T47D (cell line): ENCODE measurements at regions not wholly inside any gene's neighbourhood (a gene's known extent, or its start where the extent isn't known, plus 50 kb on each side); places are given as distances from the start of the nearest gene placed in this dataset.

Source experiments
- DNase-seq, 2 experiments: peaks; one replicate each; pipeline versions ENCODE4 v3.0.0 to v3.0.0-alpha.2; 2011 to 2012; ENCODE audit warnings: low read depth in 1 of 2, low spot score in 1 of 2
- JUND ChIP-seq: IDR thresholded peaks from 2 replicates; pipeline ENCODE4 v1.6.1; 2012; ENCODE audit warnings: low read depth
- in situ Hi-C: cut with HindIII; loops from 2 replicates; pipeline ENCODE4 v1.10.0; 2016; ENCODE audit warnings: low sequenced_read_pairs, low pct_unique_long_range_greater_than_20kb

DNA sequence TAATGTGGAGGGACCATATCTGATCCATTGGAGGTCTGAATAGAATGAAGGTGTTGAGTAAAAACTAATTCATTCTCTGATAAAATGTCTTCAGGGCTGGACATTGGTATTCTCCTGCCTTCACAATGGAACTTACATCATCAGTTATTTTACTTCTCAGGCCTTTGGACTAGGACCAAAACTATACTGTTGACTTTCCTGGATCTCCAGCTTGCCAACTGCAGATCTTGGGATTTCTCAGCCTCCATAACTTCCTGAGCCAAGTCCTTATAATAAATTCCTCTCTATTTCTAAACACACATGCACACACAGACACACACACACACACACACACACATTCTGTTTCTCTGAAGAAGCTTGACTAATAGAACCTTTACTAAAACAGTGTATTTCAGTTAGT, 1858.6 kb upstream of the ADGRL3 start:
- in situ Hi-C loops = no loop called here

DNA sequence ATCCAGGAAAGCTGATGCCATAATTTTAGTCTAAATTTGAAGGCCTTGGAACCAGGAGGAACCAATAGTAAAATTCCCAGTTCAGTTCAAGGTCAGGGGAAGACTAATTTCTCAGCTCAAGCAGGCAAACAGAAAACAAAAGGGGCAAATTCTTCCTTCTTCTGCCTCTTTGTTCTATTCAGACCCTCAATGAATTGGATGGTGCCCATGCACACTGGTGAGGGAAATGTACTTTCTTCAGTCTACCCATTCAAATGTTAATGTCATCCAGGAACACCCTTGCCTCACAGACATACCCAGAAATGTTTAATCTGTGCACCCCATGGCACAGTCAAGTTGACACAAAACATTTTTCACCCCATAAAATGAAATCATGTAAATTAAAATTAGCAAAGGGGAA, 1851.2 kb upstream of the ADGRL3 start:
- DNase-seq = no peak
- no peak for TF ChIP-seq JUND
- in situ Hi-C loops = no loop called here

More for the DNA sequence above, 1858.6 kb upstream of the ADGRL3 start:
- DNase-seq = peak in 1 of 2 experiments; percentile 54
- TF ChIP-seq JUND = no peak

- TF ChIP-seq JUND = no peak
- in situ Hi-C loops = no loop called here
- DNase-seq = no peak
Measured at GRCh38 chr4:59369229-59369628, 1830.9 kb upstream of the ADGRL3 start.

- in situ Hi-C loops = no loop called here
- no peak for TF ChIP-seq JUND
- no peak for DNase-seq
Measured at GRCh38 chr4:59374416-59374815, 1825.7 kb upstream of the ADGRL3 start.

GRCh38 chr4:59380841-59381366, 1819.2 kb upstream of the ADGRL3 start:
- TF ChIP-seq JUND = peak; percentile 91
- in situ Hi-C loops = no loop called here
- DNase-seq = peak in 1 of 2 experiments; percentile 86

GRCh38 chr4:59381591-59381990, 1818.5 kb upstream of the ADGRL3 start:
- no peak for DNase-seq
- TF ChIP-seq JUND = no peak
- in situ Hi-C loops = no loop called here

- TF ChIP-seq JUND = no peak
- in situ Hi-C loops = no loop called here
- peak; percentile 1 to 29 for DNase-seq
Measured at GRCh38 chr4:59387759-59388758, 1812.1 kb upstream of the ADGRL3 start.

DNA sequence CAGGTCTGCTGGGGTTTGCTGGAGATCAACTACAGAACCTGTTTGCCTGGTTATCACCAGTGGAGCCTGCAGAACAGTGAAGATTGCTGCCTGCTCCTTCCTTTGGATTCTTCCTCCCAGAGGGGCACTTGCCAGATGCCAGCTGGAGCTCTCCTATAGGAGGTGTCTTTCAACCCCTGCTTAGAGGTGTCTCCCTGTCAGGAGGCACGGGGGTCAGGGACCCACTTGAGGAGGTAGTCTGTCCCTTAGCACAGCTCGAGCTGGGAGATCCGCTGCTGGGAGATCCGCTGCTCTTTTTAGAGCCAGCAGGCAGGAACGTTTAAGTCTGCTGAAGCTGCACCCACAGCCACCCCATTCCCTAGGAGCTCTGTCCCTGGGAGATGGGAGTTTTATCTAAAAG, 1806.3 kb upstream of the ADGRL3 start:
- peak in 1 of 2 experiments; percentile 20 for DNase-seq
- TF ChIP-seq JUND = no peak
- in situ Hi-C loops = no loop called here

- DNase-seq = no peak
- no peak for TF ChIP-seq JUND
- in situ Hi-C loops = no loop called here
Measured at GRCh38 chr4:59400334-59400733, 1799.8 kb upstream of the ADGRL3 start.

DNA sequence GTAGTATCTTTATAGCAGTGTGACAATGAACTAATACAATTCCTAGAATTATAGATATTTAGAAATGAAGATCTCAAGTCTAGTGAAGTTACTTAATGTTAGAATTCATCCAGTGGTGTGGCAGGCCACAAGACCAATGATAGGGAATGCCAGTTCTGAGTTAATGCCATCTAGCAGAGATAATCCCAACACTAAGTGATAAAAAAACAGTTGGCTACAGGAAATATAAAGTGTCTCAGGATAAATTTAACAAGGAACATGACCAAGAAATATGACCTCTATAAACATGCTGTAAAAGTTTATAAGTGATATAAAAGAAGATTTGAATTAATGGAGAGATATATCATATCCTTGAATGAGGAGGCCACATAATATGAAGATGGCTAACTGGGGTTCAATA, 1790.5 kb upstream of the ADGRL3 start:
- in situ Hi-C loops = no loop called here
- no peak for DNase-seq
- no peak for TF ChIP-seq JUND

DNA sequence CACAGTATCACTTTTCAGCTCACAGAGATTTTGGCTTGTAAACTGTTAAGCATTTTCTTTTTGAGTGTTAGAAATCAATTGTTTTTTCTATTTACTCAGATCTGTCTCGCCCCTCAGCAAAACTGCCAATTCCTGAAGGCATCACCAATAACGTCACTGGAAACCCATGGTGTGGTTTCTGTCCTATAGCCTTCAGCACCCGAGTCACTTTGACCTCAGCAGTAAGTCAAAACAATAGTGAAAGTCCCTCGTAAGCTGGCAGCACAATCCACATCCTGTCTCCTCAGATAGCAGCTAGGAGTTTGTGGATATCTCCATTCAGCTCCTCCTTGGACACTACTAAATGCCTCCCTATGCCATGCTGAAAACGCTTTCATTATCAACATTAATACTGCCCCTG, 1787.4 kb upstream of the ADGRL3 start:
- TF ChIP-seq JUND = no peak
- in situ Hi-C loops = no loop called here
- no peak for DNase-seq

- no peak for TF ChIP-seq JUND
- DNase-seq = no peak
- in situ Hi-C loops = no loop called here
Measured at GRCh38 chr4:59455751-59456150, 1744.4 kb upstream of the ADGRL3 start.

DNA sequence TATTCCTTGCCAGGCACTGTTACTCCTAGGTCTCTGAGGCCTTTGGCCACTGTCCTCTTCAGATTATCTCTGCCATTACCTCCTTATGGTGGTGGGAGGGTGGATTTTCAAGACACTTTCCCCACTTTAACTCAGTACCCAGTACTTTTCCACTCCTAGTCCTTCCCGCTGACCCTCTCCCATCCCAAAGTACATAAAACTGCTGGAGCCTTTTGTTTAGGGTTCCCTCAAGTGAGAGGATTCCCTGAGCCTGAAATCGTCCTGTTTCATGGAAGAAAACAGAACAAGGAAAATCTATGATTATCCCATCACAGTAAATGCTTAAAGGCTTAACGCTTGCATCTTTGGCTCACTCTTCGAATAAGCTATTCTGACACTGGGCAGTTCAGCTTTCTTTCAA, 1742.5 kb upstream of the ADGRL3 start:
- in situ Hi-C loops = no loop called here

More for the DNA sequence above, 1742.5 kb upstream of the ADGRL3 start:
- TF ChIP-seq JUND = no peak
- no peak for DNase-seq
